ENCODE measurements at regions not wholly inside any gene's neighbourhood (a gene's known extent, or its start where the extent isn't known, plus 50 kb on each side); places are given as distances from the start of the nearest gene placed in this dataset.

- H3K9me3 ChIP-seq (ENCODE audit: control insufficient read depth, low read length), result peaks cover 6% of the 10 kb centered on the region
- H3K4me3 ChIP-seq (ENCODE audit: low read length), result no peak overlapping the region
- no peak overlapping the region for H3K9ac ChIP-seq (ENCODE audit: extremely low read depth, low read length, poor library complexity, severe bottlenecking)
- no peak overlapping the region for H3K27ac Mint-ChIP-seq
- peaks cover 2% of the 10 kb centered on the region for H3K4me1 ChIP-seq (ENCODE audit: control insufficient read depth, insufficient read depth, low read length)
- peaks cover 6% of the 10 kb centered on the region for H3K36me3 Mint-ChIP-seq (ENCODE audit: low read depth)
- H3K27me3 Mint-ChIP-seq (ENCODE audit: insufficient read depth), result peaks cover 24% of the 10 kb centered on the region
- no peaks in the 10 kb centered on the region for H3K36me3 ChIP-seq (ENCODE audit: control insufficient read depth, insufficient read depth, low read length)
- H3K27me3 ChIP-seq (ENCODE audit: control insufficient read depth, insufficient read depth, low read length, poor library complexity, severe bottlenecking), result peaks cover 29% of the 10 kb centered on the region
- H3K27ac ChIP-seq (ENCODE audit: low read depth, low read length), result no peak overlapping the region
- H3K4me3 Mint-ChIP-seq, result no peak overlapping the region
- H3K4me1 Mint-ChIP-seq, result peaks cover 44% of the 10 kb centered on the region
- peaks cover 14% of the 10 kb centered on the region for H3K9me3 Mint-ChIP-seq
- 58 to 74% methylated on average over 2 to 3 of the region's 3 CpGs for WGBS, 2 experiments (ENCODE audit: insufficient coverage in 1 of 2, insufficient read length in 1 of 2)
- TF ChIP-seq CTCF (conservative IDR thresholded peaks at IDR 0.05), result no peak
- no peak for DNase-seq
Observed at GRCh38 chr12:88944397-88944796, 364.1 kb upstream of the KITLG start.

- no peak overlapping the region for H3K4me3 ChIP-seq (ENCODE audit: low read length)
- TF ChIP-seq CTCF (conservative IDR thresholded peaks at IDR 0.05), result no peak
- H3K9ac ChIP-seq (ENCODE audit: extremely low read depth, low read length, poor library complexity, severe bottlenecking), result no peak overlapping the region
- Mint-ChIP-seq H3K4me3 (no peak overlapping the region), H3K36me3 (ENCODE audit: low read depth) (peaks cover 4% of the 10 kb centered on the region), H3K27ac (no peak overlapping the region), H3K27me3 (ENCODE audit: insufficient read depth) (peaks cover 10% of the 10 kb centered on the region), H3K4me1 (peaks cover 30% of the 10 kb centered on the region), H3K9me3 (peaks cover 12% of the 10 kb centered on the region)
- H3K4me1 ChIP-seq (ENCODE audit: control insufficient read depth, insufficient read depth, low read length), result no peaks in the 10 kb centered on the region
- H3K27me3 ChIP-seq (ENCODE audit: control insufficient read depth, insufficient read depth, low read length, poor library complexity, severe bottlenecking), result peaks cover 10% of the 10 kb centered on the region
- peaks cover 6% of the 10 kb centered on the region for H3K9me3 ChIP-seq (ENCODE audit: control insufficient read depth, low read length)
- 85 to 98% methylated on average over 2 of the region's 2 CpGs for WGBS, 2 experiments (ENCODE audit: insufficient coverage in 1 of 2, insufficient read length in 1 of 2)
- no peak overlapping the region for H3K27ac ChIP-seq (ENCODE audit: low read depth, low read length)
- no peak for DNase-seq
- no peaks in the 10 kb centered on the region for H3K36me3 ChIP-seq (ENCODE audit: control insufficient read depth, insufficient read depth, low read length)
Observed at GRCh38 chr12:88940854-88941253, 360.6 kb upstream of the KITLG start.

GRCh38 chr12:88935856-88936255 is 355.6 kb upstream of the KITLG start:
- Histone ChIP-seq H3K4me1 (ENCODE audit: control insufficient read depth, insufficient read depth, low read length) (peaks cover 4% of the 10 kb centered on the region), H3K4me3 (ENCODE audit: low read length) (no peak overlapping the region), H3K27ac (ENCODE audit: low read depth, low read length) (no peak overlapping the region), H3K9ac (ENCODE audit: extremely low read depth, low read length, poor library complexity, severe bottlenecking) (no peak overlapping the region), H3K27me3 (ENCODE audit: control insufficient read depth, insufficient read depth, low read length, poor library complexity, severe bottlenecking) (peaks cover 16% of the 10 kb centered on the region), H3K36me3 (ENCODE audit: control insufficient read depth, insufficient read depth, low read length) (no peaks in the 10 kb centered on the region), H3K9me3 (ENCODE audit: control insufficient read depth, low read length) (peaks cover 2% of the 10 kb centered on the region)
- DNase-seq, result no peak
- Mint-ChIP-seq H3K27me3 (ENCODE audit: insufficient read depth) (peaks cover 9% of the 10 kb centered on the region), H3K36me3 (ENCODE audit: low read depth) (peaks cover 1% of the 10 kb centered on the region), H3K4me3 (no peak overlapping the region), H3K4me1 (peaks cover 40% of the 10 kb centered on the region), H3K9me3 (peaks cover 5% of the 10 kb centered on the region), H3K27ac (no peak overlapping the region)
- WGBS, 2 experiments (ENCODE audit: insufficient coverage in 1 of 2, insufficient read length in 1 of 2), result 87 to 93% methylated on average over 3 of the region's 3 CpGs
- TF ChIP-seq CTCF (conservative IDR thresholded peaks at IDR 0.05), result no peak
